Chondrocyte (in vitro differentiated cells): ENCODE measurements at regions not wholly inside any gene's neighbourhood (a gene's known extent, or its start where the extent isn't known, plus 50 kb on each side); places are given as distances from the start of the nearest gene placed in this dataset.

ENCODE experiments used
- DNase-seq: peaks from one replicate; pipeline ENCODE4 v3.0.0; 2021; ENCODE audit warnings: mixed read lengths, low spot score
- H3K27ac Mint-ChIP-seq: one replicate; pipeline ENCODE4 v1.8.0; 2021; ENCODE audit warnings: mild to moderate bottlenecking, moderate library complexity, mixed read lengths; ENCODE audit not compliant: unreplicated experiment
- H3K27me3 Mint-ChIP-seq: 2 replicates; pipeline ENCODE4 v1.8.0; 2021; ENCODE audit warnings: low read depth, mixed read lengths
- H3K36me3 Mint-ChIP-seq: 2 replicates; pipeline ENCODE4 v1.8.0; 2021; ENCODE audit warnings: low read depth, mixed read lengths
- H3K4me1 Mint-ChIP-seq: 2 replicates; pipeline ENCODE4 v1.8.0; 2021; ENCODE audit warnings: low read depth, mild to moderate bottlenecking, mixed read lengths
- H3K4me3 Mint-ChIP-seq: one replicate; pipeline ENCODE4 v1.8.0; 2021; ENCODE audit warnings: mild to moderate bottlenecking, moderate library complexity, mixed read lengths; ENCODE audit not compliant: unreplicated experiment
- H3K9me3 Mint-ChIP-seq: 2 replicates; pipeline ENCODE4 v1.8.0; 2021; ENCODE audit warnings: low read depth, mixed read lengths
- TF ChIP-seq, protein P1 (sequence below): fragments of 200-600 bp; sonication (generic); IDR thresholded peaks from 2 replicates; pipeline ENCODE4 v1.5.0; 2021; ENCODE audit warnings: antibody characterized with exemption, mild to moderate bottlenecking, moderate library complexity

DNA sequence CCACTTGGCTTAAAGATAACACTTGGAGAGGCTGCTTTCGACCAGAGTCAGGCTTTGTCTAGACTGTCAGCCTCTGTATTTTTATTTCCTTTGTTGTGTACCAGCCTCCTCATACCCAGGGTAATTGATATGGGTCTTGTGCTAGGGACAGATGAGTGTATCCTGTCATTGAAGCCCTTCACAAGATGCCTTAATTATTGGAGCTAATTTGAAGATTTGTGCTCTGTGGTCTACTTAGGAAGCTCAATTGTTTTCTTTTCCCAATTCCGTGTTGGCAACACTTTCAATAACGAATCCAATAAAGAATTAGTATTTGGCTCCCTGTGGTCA, 60.5 kb upstream of the DPH6 start:
- Mint-ChIP-seq H3K36me3 (peaks cover 2% of the 10 kb centered on the region), H3K9me3 (peaks cover 5% of the 10 kb centered on the region), H3K27me3 (no peaks in the 10 kb centered on the region), H3K4me3 (no peak overlapping the region), H3K4me1 (peaks cover 59% of the 10 kb centered on the region), H3K27ac (peak overlapping the region; percentile 81)
- TF ChIP-seq, protein P1, sequence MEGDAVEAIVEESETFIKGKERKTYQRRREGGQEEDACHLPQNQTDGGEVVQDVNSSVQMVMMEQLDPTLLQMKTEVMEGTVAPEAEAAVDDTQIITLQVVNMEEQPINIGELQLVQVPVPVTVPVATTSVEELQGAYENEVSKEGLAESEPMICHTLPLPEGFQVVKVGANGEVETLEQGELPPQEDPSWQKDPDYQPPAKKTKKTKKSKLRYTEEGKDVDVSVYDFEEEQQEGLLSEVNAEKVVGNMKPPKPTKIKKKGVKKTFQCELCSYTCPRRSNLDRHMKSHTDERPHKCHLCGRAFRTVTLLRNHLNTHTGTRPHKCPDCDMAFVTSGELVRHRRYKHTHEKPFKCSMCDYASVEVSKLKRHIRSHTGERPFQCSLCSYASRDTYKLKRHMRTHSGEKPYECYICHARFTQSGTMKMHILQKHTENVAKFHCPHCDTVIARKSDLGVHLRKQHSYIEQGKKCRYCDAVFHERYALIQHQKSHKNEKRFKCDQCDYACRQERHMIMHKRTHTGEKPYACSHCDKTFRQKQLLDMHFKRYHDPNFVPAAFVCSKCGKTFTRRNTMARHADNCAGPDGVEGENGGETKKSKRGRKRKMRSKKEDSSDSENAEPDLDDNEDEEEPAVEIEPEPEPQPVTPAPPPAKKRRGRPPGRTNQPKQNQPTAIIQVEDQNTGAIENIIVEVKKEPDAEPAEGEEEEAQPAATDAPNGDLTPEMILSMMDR, result no peak
- no peak for DNase-seq

DNA sequence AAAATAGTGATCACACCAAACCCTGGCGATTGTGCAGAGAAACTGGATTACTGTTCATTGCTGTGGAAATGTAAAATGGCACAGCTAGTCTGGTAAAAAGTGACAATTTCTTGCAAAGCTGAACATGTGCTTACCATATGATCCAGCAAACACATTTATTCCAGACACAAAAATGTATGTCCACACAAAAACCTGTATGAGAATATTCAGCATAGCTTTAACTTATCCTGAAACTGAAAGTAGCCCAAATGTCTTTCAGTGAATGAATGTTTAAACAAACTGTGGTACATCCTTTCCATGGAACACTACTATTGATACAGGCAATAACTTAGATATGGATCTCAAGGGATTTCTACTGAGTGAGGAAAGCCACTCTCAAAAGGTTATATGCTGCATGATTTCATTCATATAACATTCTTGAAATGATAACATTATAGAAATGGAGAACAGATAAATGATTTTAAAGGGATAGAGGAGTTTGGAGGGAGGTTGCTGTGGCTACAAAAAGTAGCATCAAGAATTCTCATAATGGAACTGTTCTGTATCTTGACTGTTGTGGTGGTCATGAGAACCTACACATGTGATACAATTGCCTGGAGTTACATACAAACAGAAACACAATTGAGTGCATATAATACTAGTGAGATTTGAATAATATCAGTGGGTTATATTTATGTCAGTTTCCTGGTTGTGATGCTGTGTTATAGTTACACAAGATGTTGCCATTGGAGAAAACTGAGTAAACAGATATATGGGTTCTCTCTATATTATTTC, 70.7 kb upstream of the DPH6 start:
- Mint-ChIP-seq H3K27ac (peak overlapping the region; percentile 2), H3K4me1 (peaks cover 21% of the 10 kb centered on the region), H3K36me3 (peaks cover 1% of the 10 kb centered on the region), H3K27me3 (no peaks in the 10 kb centered on the region), H3K4me3 (no peak overlapping the region), H3K9me3 (peaks cover 7% of the 10 kb centered on the region)
- TF ChIP-seq, protein P1, result no peak
- DNase-seq, result no peak

DNA sequence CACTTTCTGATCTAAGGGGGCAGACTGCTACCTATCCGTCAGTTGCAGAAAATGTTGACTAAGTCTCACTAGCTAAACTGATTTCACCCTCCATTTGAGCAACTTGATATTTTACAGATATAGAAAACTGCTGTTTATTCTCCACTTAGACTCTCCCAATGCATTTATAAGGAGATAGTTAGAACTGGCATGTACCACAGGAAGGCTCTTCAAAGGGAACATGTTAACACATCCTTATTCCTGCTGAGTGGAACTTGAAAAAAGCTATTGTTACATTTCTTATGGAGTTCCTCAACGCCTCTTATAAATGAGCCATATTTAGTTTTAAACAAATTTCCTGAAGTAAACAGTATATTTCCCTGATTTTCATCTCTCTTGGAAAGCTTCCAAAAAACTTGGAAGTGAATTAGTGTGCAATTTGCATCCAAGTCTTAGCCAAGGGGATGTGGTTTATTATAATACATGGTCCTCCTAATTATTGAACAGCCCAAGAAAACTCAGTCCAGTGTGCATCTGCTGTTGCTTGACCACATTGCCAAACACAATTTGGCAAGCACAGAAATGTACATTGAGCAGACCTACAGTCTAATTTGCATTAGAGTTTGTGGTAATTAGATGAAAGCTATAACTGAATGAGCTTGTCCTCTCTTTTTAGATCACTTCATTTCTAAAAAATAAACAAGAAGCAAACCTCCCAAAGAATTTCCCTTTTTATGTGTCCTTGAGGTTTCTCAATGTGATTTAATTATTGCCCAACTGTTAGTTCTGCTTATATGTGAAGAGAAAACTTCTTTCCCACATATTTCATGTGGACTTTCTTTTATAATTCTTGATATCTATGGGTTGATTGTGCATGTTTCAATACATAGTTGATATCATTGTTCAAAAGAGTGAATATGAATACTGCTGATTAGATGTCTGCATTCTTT, 72.6 kb upstream of the DPH6 start:
- TF ChIP-seq, protein P1, result no peak
- DNase-seq, result no peak
- no peaks in the 10 kb centered on the region for H3K27me3 Mint-ChIP-seq
- H3K9me3 Mint-ChIP-seq, result peaks cover 3% of the 10 kb centered on the region
- H3K27ac Mint-ChIP-seq, result no peak overlapping the region
- no peaks in the 10 kb centered on the region for H3K36me3 Mint-ChIP-seq
- peaks cover 25% of the 10 kb centered on the region for H3K4me1 Mint-ChIP-seq
- no peak overlapping the region for H3K4me3 Mint-ChIP-seq

DNA sequence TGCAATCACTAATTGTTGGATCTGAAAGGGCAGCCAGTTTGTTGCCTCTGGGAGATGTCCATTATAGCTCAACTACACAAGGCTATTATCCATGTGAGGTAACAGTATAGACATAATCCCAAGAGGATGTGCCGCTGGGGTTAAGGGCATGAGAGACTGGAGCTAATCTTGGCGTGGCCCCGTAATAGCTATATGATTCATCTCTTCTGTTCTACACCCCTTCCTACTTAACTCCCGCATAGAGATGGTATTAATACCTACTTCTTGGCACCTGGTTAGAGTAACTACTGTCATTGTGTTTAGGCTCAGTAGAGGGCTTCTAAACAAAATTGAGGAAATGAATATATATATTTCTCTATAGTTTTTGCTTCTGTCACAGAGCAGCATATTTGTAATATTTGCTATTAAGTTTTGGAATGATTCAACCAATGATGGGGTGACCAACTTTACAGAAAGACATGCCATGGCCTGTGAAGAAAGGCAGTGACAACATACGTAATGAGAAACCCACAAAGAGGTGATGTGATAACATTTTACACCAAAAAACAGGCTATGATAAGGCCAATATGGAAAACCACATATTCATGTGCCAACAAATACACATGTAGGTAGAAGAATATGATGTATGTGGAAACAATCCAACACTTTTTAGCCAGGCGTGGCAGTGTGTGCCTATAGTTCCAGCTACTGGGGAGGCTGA, 76.8 kb upstream of the DPH6 start:
- DNase-seq, result no peak
- peaks cover 3% of the 10 kb centered on the region for H3K9me3 Mint-ChIP-seq
- no peak overlapping the region for H3K4me3 Mint-ChIP-seq
- no peak overlapping the region for H3K27ac Mint-ChIP-seq
- TF ChIP-seq, protein P1, result no peak
- H3K4me1 Mint-ChIP-seq, result peaks cover 49% of the 10 kb centered on the region
- H3K27me3 Mint-ChIP-seq, result no peaks in the 10 kb centered on the region
- H3K36me3 Mint-ChIP-seq, result no peaks in the 10 kb centered on the region

DNA sequence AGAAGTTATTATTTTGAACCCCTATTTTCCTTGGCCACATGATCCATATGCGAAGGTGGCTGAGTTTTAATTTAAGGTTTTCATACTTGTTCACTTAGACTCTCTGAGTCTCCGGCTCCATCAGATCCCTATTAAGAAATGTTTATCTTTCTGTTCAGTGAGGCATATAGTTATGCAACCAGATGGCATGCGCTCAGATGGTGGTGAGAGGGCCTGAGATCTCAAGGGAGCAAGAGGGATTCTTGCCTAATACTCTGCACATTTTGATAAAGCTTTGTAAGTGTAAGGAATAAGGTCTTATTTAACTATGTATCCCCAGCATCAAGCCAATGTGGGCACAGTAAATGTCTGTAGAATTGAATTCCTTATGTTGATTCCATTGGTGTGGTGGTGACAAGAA, 78.9 kb upstream of the DPH6 start:
- peak overlapping the region; percentile 17 for H3K27ac Mint-ChIP-seq
- TF ChIP-seq, protein P1, result no peak
- H3K4me3 Mint-ChIP-seq, result no peak overlapping the region
- no peak for DNase-seq
- H3K4me1 Mint-ChIP-seq, result peaks cover 47% of the 10 kb centered on the region
- no peaks in the 10 kb centered on the region for H3K27me3 Mint-ChIP-seq
- no peaks in the 10 kb centered on the region for H3K36me3 Mint-ChIP-seq
- peaks cover 3% of the 10 kb centered on the region for H3K9me3 Mint-ChIP-seq
